ENCODE measurements at regions not wholly inside any gene's neighbourhood (a gene's known extent, or its start where the extent isn't known, plus 50 kb on each side); places are given as distances from the start of the nearest gene placed in this dataset.
"Not testable (repeated sequence)": the region's sequence is repeated elsewhere in the genome, so short reads cannot be mapped to it uniquely, and the experiment has no call there.

- TF ChIP-seq CTCF (IDR thresholded peaks at IDR 0.05), result no peak
- TF ChIP-seq POLR2A (IDR thresholded peaks at IDR 0.05), result no peak
- no peak for TF ChIP-seq EP300 (IDR thresholded peaks at IDR 0.05)
- intact Hi-C loops (cut with DNase I), result no loop called here
- 53 to 70% (median 63%) methylated on average over 1 of the region's 1 CpG for WGBS, 3 donors
- Histone ChIP-seq H3K9me3 (no peaks in the 10 kb centered on the region), H3K27ac (no peak overlapping the region), H3K36me3 (no peaks in the 10 kb centered on the region), H3K27me3 (no peaks in the 10 kb centered on the region), H3K4me3 (no peak overlapping the region), H3K4me1 (ENCODE audit: insufficient read depth) (no peaks in the 10 kb centered on the region)
- no peak for DNase-seq
Observed at GRCh38 chr1:157460381-157460780, 91.9 kb downstream of the FCRL5 start.

- Histone ChIP-seq H3K9me3 (no peaks in the 10 kb centered on the region), H3K27ac (no peak overlapping the region), H3K36me3 (no peaks in the 10 kb centered on the region), H3K4me3 (no peak overlapping the region), H3K27me3 (no peaks in the 10 kb centered on the region), H3K4me1 (ENCODE audit: insufficient read depth) (no peaks in the 10 kb centered on the region)
- no peak for DNase-seq
- 65 to 75% (median 66%) methylated on average over 3 of the region's 3 CpGs for WGBS, 3 donors
- intact Hi-C loops (cut with DNase I), result no loop called here
- TF ChIP-seq POLR2A (IDR thresholded peaks at IDR 0.05), result no peak
- no peak for TF ChIP-seq CTCF (IDR thresholded peaks at IDR 0.05)
- TF ChIP-seq EP300 (IDR thresholded peaks at IDR 0.05), result no peak
Observed at GRCh38 chr1:157457279-157457678, 95.0 kb downstream of the FCRL5 start.

- TF ChIP-seq POLR2A (IDR thresholded peaks at IDR 0.05) (no peak), EP300 (IDR thresholded peaks at IDR 0.05) (no peak), CTCF (IDR thresholded peaks at IDR 0.05) (no peak)
- no peaks in the 10 kb centered on the region for H3K4me1 ChIP-seq (ENCODE audit: insufficient read depth)
- WGBS, 3 donors, result 0 to 7% (median 1%) methylated on average over 1 of the region's 1 CpG
- H3K9me3 ChIP-seq, result no peaks in the 10 kb centered on the region
- no peaks in the 10 kb centered on the region for H3K27me3 ChIP-seq
- DNase-seq, result no peak
- H3K27ac ChIP-seq, result no peak overlapping the region
- intact Hi-C loops (cut with DNase I), result no loop called here
- H3K4me3 ChIP-seq, result no peak overlapping the region
- H3K36me3 ChIP-seq, result no peaks in the 10 kb centered on the region
Observed at GRCh38 chr1:157455318-157455717, 97.0 kb downstream of the FCRL5 start.

- no peaks in the 10 kb centered on the region for H3K27me3 ChIP-seq
- H3K4me1 ChIP-seq (ENCODE audit: insufficient read depth), result no peaks in the 10 kb centered on the region
- intact Hi-C loops (cut with DNase I), result no loop called here
- H3K9me3 ChIP-seq, result no peaks in the 10 kb centered on the region
- no peak overlapping the region for H3K27ac ChIP-seq
- DNase-seq, result no peak
- no peak overlapping the region for H3K4me3 ChIP-seq
- WGBS, 3 donors, result 84 to 91% (median 87%) methylated on average over 2 of the region's 2 CpGs
- H3K36me3 ChIP-seq, result no peaks in the 10 kb centered on the region
- TF ChIP-seq CTCF (IDR thresholded peaks at IDR 0.05) (no peak), POLR2A (IDR thresholded peaks at IDR 0.05) (no peak), EP300 (IDR thresholded peaks at IDR 0.05) (no peak)
Observed at GRCh38 chr1:157450106-157450505, 102.2 kb downstream of the FCRL5 start.

GRCh38 chr1:157448636-157449035 lies 103.7 kb downstream of the FCRL5 start:
- TF ChIP-seq EP300 (IDR thresholded peaks at IDR 0.05), result no peak
- intact Hi-C loops (cut with DNase I), result no loop called here
- Histone ChIP-seq H3K9me3 (no peaks in the 10 kb centered on the region), H3K4me3 (no peak overlapping the region), H3K4me1 (ENCODE audit: insufficient read depth) (no peaks in the 10 kb centered on the region), H3K36me3 (no peaks in the 10 kb centered on the region), H3K27me3 (no peaks in the 10 kb centered on the region), H3K27ac (no peak overlapping the region)
- no peak for DNase-seq

- DNase-seq; intact Hi-C loops (cut with DNase I); H3K9me3 ChIP-seq; H3K4me3 ChIP-seq; H3K27me3 ChIP-seq; H3K27ac ChIP-seq; H3K4me1 ChIP-seq (ENCODE audit: insufficient read depth); H3K36me3 ChIP-seq: not testable (repeated sequence)
- WGBS, 3 donors, result 91 to 98% (median 96%) methylated on average over 30 to 31 of the region's 31 CpGs
Observed at GRCh38 chr1:157446356-157446755, 106.0 kb downstream of the FCRL5 start.

- H3K36me3 ChIP-seq; H3K9me3 ChIP-seq; H3K27ac ChIP-seq; DNase-seq; intact Hi-C loops (cut with DNase I); H3K4me1 ChIP-seq (ENCODE audit: insufficient read depth); H3K27me3 ChIP-seq; H3K4me3 ChIP-seq: not testable (repeated sequence)
- 89 to 94% (median 93%) methylated on average over 15 of the region's 15 CpGs for WGBS, 3 donors
Observed at GRCh38 chr1:157445616-157446140, 106.6 kb downstream of the FCRL5 start.
